ENCODE measurements at regions not wholly inside any gene's neighbourhood (a gene's known extent, or its start where the extent isn't known, plus 50 kb on each side); places are given as distances from the start of the nearest gene placed in this dataset.

DNA sequence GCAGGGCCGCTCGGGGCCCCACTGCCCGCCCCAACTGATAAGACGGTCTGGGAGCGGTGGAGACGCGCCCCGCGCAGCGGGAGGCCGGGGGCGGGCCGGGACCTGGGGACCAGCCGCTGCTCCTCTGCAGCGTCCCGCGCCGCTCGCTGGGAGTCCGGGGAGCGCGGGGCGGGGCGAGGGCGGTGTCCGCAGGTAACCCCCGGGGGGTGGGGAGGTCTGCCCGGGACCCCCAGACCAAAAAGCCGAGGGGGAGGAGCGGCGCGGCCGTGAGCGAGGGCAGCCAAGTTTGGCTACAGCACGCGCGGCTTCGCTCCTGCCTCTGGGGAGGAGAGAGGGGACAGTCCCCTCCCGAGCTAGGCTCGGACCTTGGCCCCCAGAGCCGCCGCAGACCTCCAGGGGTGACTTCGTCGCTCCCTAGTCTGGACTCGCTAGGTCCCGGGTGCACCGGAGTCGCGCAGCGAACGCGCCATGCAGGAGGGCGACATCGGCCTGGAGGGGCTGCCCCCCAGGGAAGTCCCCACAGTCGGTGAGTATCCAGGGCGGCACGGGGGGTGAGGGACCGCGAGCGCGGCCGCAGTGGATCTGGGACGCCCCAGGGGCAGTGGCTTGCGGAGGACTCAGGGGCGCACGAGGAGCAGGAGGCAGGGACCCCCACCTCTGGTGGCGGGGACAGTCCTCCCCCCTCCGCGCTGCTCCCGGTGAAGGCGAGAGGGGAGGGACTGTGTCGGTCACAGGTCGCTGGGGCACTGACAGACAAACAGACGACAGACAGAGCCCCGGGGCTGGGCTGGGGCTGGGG, 92.3 kb upstream of the ANO1 start:
- Histone ChIP-seq H3K36me3 (ENCODE audit: insufficient read depth, low read length) (no peaks in the 10 kb centered on the region), H3K4me2 (ENCODE audit: low read length) (no peak overlapping the region), H3K9ac (ENCODE audit: low read depth, low read length) (no peak overlapping the region), H3K4me3 (ENCODE audit: low read length) (no peak overlapping the region), H3K27me3 (ENCODE audit: control insufficient read depth, insufficient read depth, low read length) (peaks cover 80% of the 10 kb centered on the region), H3K9me3 (replicated peaks; ENCODE audit: low read length) (no peaks in the 10 kb centered on the region), H3K4me1 (ENCODE audit: control insufficient read depth, insufficient read depth, low read length) (no peaks in the 10 kb centered on the region)

DNA sequence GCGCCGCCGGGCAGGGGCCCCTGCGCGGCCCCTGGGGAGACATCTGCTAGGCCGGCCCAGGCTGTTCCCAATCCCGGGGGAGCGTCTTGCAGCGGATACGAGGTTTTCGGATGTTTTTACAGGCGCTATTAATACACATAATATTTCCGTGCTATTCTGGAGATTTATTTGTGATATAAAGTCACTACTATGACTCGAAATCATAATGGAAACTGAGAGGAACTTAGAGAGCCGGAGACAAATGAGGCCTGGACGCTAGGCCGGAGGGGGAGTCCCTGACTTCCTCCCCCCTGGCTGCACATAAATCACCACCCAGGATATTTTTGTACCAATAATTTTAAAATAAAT, 91.7 kb upstream of the ANO1 start:
- H3K4me1 ChIP-seq (ENCODE audit: control insufficient read depth, insufficient read depth, low read length), result no peaks in the 10 kb centered on the region
- H3K4me3 ChIP-seq (ENCODE audit: low read length), result no peak overlapping the region
- H3K9me3 ChIP-seq (replicated peaks; ENCODE audit: low read length), result no peaks in the 10 kb centered on the region
- no peak overlapping the region for H3K4me2 ChIP-seq (ENCODE audit: low read length)
- H3K9ac ChIP-seq (ENCODE audit: low read depth, low read length), result no peak overlapping the region
- H3K36me3 ChIP-seq (ENCODE audit: insufficient read depth, low read length), result no peaks in the 10 kb centered on the region
- peaks cover 79% of the 10 kb centered on the region for H3K27me3 ChIP-seq (ENCODE audit: control insufficient read depth, insufficient read depth, low read length)

DNA sequence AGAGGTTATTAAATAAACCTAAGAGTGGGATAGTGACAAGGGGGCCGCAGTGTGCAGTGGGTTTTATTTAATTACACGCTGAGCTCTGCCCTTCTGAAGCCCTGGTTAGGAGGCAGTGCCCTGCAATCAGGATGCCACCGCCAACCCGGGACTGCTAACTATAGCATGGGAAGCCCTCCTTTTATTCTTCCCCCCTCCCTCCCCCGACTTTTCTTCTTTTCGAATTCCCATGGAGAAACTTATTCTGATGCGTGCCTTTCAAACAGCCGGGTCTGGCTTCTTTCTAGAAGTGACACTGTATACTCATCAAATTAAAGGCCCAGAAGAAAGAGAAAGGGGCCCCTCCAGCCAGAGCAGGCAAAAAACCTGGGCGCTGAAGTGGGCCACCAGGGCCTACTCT, 91.3 kb upstream of the ANO1 start:
- no peak overlapping the region for H3K9ac ChIP-seq (ENCODE audit: low read depth, low read length)
- peaks cover 77% of the 10 kb centered on the region for H3K27me3 ChIP-seq (ENCODE audit: control insufficient read depth, insufficient read depth, low read length)
- no peaks in the 10 kb centered on the region for H3K36me3 ChIP-seq (ENCODE audit: insufficient read depth, low read length)
- H3K4me1 ChIP-seq (ENCODE audit: control insufficient read depth, insufficient read depth, low read length), result no peaks in the 10 kb centered on the region
- no peaks in the 10 kb centered on the region for H3K9me3 ChIP-seq (replicated peaks; ENCODE audit: low read length)
- H3K4me2 ChIP-seq (ENCODE audit: low read length), result no peak overlapping the region
- no peak overlapping the region for H3K4me3 ChIP-seq (ENCODE audit: low read length)

DNA sequence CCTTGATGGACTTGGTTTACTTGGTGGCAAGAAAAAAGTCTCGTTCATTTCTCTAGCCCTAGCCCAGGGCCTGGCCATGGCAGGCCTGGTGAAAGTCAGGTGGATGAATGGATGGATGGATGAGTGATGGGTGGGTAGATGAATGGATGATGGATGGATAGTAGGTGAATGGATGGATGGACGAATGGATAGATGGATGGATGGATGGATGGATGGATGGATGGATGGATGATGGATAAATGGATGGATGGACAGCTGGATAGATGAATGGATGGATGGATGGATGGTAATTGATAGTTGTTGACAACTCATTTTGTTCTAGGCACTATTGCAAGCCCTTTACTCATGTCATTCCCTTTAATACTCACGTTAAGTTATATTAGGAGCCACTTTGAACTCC, 86.1 kb upstream of the ANO1 start:
- no peaks in the 10 kb centered on the region for H3K36me3 ChIP-seq (ENCODE audit: insufficient read depth, low read length)
- no peak overlapping the region for H3K4me2 ChIP-seq (ENCODE audit: low read length)
- no peak overlapping the region for H3K4me3 ChIP-seq (ENCODE audit: low read length)
- H3K9me3 ChIP-seq (replicated peaks; ENCODE audit: low read length), result no peaks in the 10 kb centered on the region
- H3K27me3 ChIP-seq (ENCODE audit: control insufficient read depth, insufficient read depth, low read length), result peaks cover 36% of the 10 kb centered on the region
- no peak overlapping the region for H3K9ac ChIP-seq (ENCODE audit: low read depth, low read length)
- H3K4me1 ChIP-seq (ENCODE audit: control insufficient read depth, insufficient read depth, low read length), result no peaks in the 10 kb centered on the region

DNA sequence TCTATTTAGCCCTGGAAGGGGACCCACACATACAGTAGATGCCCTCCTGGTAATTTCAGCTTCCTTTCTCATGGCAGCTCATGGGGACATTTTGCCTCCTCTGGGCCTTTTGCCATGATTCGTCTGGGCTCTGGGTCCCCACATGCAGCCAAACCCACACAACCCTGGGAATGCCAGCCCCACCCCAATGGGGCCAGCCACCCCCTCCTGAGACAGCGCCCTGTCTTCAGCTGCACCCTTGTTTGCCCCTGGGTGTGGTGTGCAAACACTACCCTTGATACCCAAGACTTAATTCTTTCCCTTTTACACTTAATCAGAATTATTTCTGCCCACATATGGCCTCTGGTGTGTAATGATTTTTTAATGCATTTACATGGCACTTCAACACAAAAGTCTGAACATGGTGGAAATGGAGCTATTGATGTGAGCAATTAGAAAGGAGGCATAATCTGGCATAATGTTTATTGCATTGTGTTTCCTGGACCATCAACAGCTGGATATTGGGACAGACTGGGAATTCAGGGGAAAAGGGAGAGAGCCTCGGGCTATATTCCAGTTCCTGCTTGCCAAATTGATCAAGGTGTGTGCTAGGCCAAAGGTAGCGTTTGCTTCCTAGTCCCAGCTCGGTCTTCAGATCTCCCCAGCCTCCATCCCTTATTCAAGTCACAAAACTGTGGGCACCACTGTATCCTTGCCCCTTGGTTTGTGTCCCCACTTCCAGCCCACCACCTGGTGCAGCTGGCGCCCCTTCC, 85.0 kb upstream of the ANO1 start:
- Histone ChIP-seq H3K4me3 (ENCODE audit: low read length) (no peak overlapping the region), H3K36me3 (ENCODE audit: insufficient read depth, low read length) (no peaks in the 10 kb centered on the region), H3K4me1 (ENCODE audit: control insufficient read depth, insufficient read depth, low read length) (no peaks in the 10 kb centered on the region), H3K4me2 (ENCODE audit: low read length) (no peak overlapping the region), H3K27me3 (ENCODE audit: control insufficient read depth, insufficient read depth, low read length) (peaks cover 28% of the 10 kb centered on the region), H3K9ac (ENCODE audit: low read depth, low read length) (no peak overlapping the region), H3K9me3 (replicated peaks; ENCODE audit: low read length) (no peaks in the 10 kb centered on the region)

DNA sequence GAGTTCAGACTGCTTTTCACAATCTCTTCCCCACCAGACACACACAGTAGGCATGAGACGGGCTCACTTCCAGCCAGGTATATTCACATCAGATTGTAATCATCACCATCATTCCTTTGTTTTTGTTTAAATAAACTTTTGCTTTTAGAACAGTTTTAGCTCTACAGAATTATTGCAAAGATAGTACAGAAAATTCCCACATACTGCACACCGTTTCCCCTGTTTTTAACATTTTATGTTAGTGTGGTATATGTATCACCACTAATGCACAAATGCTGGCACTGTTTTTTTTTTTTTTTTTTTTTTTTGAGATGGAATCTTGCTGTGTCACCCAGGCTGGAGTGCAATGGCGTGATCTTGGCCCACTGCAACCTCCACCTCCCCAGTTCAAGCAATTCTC, 83.3 kb upstream of the ANO1 start:
- H3K4me2 ChIP-seq (ENCODE audit: low read length), result no peak overlapping the region
- H3K27me3 ChIP-seq (ENCODE audit: control insufficient read depth, insufficient read depth, low read length), result peaks cover 19% of the 10 kb centered on the region
- H3K4me3 ChIP-seq (ENCODE audit: low read length), result no peak overlapping the region
- no peaks in the 10 kb centered on the region for H3K9me3 ChIP-seq (replicated peaks; ENCODE audit: low read length)
- H3K9ac ChIP-seq (ENCODE audit: low read depth, low read length), result no peak overlapping the region
- no peaks in the 10 kb centered on the region for H3K4me1 ChIP-seq (ENCODE audit: control insufficient read depth, insufficient read depth, low read length)
- no peaks in the 10 kb centered on the region for H3K36me3 ChIP-seq (ENCODE audit: insufficient read depth, low read length)

DNA sequence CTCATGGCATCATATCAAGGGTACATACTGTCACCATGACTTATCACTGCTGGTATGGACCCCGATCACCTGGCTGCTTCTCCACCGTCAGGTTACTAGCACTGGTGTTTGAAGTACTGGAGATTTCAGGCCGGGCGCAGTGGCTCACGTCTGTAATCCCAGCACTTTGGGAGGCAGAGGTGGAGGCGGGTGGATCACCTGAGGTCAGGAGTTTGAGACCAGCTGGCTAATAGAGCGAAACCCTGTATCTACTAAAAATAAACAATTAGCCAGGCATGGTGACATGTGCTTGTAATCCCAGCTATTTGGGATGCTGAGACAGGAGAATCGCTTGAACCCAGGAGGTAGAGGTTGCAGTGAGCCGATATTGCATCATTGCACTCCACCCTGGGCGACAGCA, 82.4 kb upstream of the ANO1 start:
- Histone ChIP-seq H3K4me3 (ENCODE audit: low read length) (no peak overlapping the region), H3K9ac (ENCODE audit: low read depth, low read length) (no peak overlapping the region), H3K4me2 (ENCODE audit: low read length) (no peak overlapping the region), H3K36me3 (ENCODE audit: insufficient read depth, low read length) (no peaks in the 10 kb centered on the region), H3K4me1 (ENCODE audit: control insufficient read depth, insufficient read depth, low read length) (no peaks in the 10 kb centered on the region), H3K27me3 (ENCODE audit: control insufficient read depth, insufficient read depth, low read length) (peaks cover 24% of the 10 kb centered on the region), H3K9me3 (replicated peaks; ENCODE audit: low read length) (no peaks in the 10 kb centered on the region)

DNA sequence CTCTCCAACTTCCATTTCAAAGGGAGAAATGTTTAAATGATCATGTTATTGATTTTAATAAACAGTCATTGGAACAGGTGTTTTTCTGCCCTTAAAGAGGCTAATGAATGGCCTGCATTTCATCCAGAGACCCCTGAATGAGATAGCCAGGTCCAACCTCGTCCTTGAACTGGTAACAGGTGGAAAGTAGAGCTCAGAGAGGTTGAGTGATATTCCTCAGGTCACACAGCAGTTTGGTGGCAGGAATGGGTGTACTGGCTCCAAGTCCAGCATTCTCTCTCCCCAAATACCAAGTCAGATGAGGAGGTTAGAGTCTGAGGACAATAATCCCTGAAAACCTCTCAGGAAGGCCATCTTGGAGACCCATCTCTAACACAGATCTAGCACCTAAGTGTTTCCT, 81.7 kb upstream of the ANO1 start:
- H3K4me1 ChIP-seq (ENCODE audit: control insufficient read depth, insufficient read depth, low read length), result no peaks in the 10 kb centered on the region
- H3K9ac ChIP-seq (ENCODE audit: low read depth, low read length), result no peak overlapping the region
- no peaks in the 10 kb centered on the region for H3K9me3 ChIP-seq (replicated peaks; ENCODE audit: low read length)
- H3K4me3 ChIP-seq (ENCODE audit: low read length), result no peak overlapping the region
- peaks cover 20% of the 10 kb centered on the region for H3K27me3 ChIP-seq (ENCODE audit: control insufficient read depth, insufficient read depth, low read length)
- no peaks in the 10 kb centered on the region for H3K36me3 ChIP-seq (ENCODE audit: insufficient read depth, low read length)
- H3K4me2 ChIP-seq (ENCODE audit: low read length), result no peak overlapping the region

DNA sequence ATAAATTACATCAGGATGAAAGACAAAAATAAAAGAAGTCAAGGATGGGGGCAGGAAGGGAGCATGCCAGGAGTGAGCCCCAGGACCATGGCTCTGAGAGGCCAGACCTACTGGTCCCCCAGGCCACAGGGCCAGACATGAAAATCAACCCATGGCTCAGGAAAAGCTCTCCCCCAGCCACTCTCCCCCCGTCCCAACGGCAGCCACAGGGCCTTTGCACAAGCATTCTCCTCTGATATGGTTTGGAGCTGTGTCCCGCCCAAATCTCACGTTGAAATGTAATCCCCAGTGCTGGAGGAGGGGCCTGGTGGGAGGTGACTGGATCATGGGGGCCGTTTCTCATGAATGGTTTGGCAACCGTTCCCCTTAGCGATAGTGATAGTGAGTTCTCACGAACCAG, 80.8 kb upstream of the ANO1 start:
- Histone ChIP-seq H3K36me3 (ENCODE audit: insufficient read depth, low read length) (no peaks in the 10 kb centered on the region), H3K4me1 (ENCODE audit: control insufficient read depth, insufficient read depth, low read length) (no peaks in the 10 kb centered on the region), H3K9me3 (replicated peaks; ENCODE audit: low read length) (no peaks in the 10 kb centered on the region), H3K9ac (ENCODE audit: low read depth, low read length) (no peak overlapping the region), H3K4me2 (ENCODE audit: low read length) (no peak overlapping the region), H3K4me3 (ENCODE audit: low read length) (no peak overlapping the region), H3K27me3 (ENCODE audit: control insufficient read depth, insufficient read depth, low read length) (peaks cover 20% of the 10 kb centered on the region)

DNA sequence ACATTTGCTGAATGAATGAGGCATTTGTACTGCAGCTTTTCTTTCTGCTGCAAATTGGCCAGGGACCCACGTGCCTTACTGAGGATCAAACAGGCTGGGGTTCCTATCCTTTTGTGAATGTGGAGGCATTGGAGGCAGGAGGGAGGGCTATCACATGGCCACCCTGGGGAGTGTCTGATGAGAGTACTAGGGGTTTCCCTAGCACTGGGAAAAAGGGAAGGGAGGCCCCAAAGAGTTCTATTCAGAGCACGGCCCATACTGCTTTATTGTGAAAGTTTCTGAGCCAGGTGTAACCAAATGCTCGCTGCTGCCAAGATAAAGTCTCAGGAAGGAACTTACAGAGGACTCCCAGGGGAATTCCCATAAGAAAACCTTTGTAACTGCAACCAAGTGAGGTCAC, 78.4 kb upstream of the ANO1 start:
- H3K4me3 ChIP-seq (ENCODE audit: low read length), result no peak overlapping the region
- peaks cover 16% of the 10 kb centered on the region for H3K27me3 ChIP-seq (ENCODE audit: control insufficient read depth, insufficient read depth, low read length)
- H3K4me1 ChIP-seq (ENCODE audit: control insufficient read depth, insufficient read depth, low read length), result no peaks in the 10 kb centered on the region
- H3K36me3 ChIP-seq (ENCODE audit: insufficient read depth, low read length), result no peaks in the 10 kb centered on the region
- H3K9me3 ChIP-seq (replicated peaks; ENCODE audit: low read length), result no peaks in the 10 kb centered on the region
- no peak overlapping the region for H3K4me2 ChIP-seq (ENCODE audit: low read length)
- no peak overlapping the region for H3K9ac ChIP-seq (ENCODE audit: low read depth, low read length)

DNA sequence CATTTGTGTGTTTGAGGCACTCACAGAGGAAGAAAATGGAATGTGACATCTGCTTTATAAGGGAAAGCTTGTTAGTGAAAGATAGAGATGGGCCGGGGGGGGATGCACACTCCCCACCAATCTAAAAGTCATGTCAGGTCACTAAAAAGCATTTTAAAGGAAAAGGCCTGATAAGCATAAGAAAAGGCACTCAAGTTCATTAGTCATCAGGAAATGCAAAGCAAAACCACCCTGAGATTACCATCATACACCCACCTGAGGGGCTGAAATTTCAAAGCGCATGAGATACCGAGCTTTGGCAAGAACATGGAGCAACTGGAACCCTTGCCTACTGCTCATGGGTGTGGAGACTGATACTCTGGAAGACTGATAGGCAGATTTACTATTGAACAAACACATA, 77.9 kb upstream of the ANO1 start:
- Histone ChIP-seq H3K9ac (ENCODE audit: low read depth, low read length) (no peak overlapping the region), H3K27me3 (ENCODE audit: control insufficient read depth, insufficient read depth, low read length) (peaks cover 16% of the 10 kb centered on the region), H3K36me3 (ENCODE audit: insufficient read depth, low read length) (no peaks in the 10 kb centered on the region), H3K4me1 (ENCODE audit: control insufficient read depth, insufficient read depth, low read length) (no peaks in the 10 kb centered on the region), H3K4me3 (ENCODE audit: low read length) (no peak overlapping the region), H3K9me3 (replicated peaks; ENCODE audit: low read length) (no peaks in the 10 kb centered on the region), H3K4me2 (ENCODE audit: low read length) (no peak overlapping the region)

DNA sequence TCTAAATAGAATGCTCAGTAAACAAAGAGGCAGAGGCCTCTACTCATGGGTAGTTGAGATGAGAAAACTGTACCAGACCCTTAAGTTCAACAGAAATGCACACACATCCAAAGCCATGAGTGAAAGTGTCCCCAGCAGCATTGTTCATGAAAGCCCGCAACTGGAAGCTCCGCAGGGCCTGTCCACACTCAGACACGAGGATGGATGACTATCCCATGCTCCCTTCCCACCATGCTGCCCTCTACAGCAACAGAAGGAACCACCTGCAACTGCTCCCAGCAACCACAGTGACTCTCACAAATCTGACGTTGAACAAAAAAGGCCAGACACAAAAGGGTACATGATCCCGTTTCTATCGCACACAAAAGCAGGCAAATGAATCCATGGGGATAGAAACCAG, 76.9 kb upstream of the ANO1 start:
- Histone ChIP-seq H3K4me3 (ENCODE audit: low read length) (no peak overlapping the region), H3K4me2 (ENCODE audit: low read length) (no peak overlapping the region), H3K27me3 (ENCODE audit: control insufficient read depth, insufficient read depth, low read length) (peaks cover 16% of the 10 kb centered on the region), H3K4me1 (ENCODE audit: control insufficient read depth, insufficient read depth, low read length) (no peaks in the 10 kb centered on the region), H3K9ac (ENCODE audit: low read depth, low read length) (no peak overlapping the region), H3K9me3 (replicated peaks; ENCODE audit: low read length) (no peaks in the 10 kb centered on the region), H3K36me3 (ENCODE audit: insufficient read depth, low read length) (no peaks in the 10 kb centered on the region)

All from skeletal muscle satellite cell (primary cell).